ENCODE measurements at regions not wholly inside any gene's neighbourhood (a gene's known extent, or its start where the extent isn't known, plus 50 kb on each side); places are given as distances from the start of the nearest gene placed in this dataset.

GRCh38 chr14:34254031-34254430 lies 208.0 kb downstream of the SPTSSA start:
- TF ChIP-seq CTCF (IDR thresholded peaks at IDR 0.05) (no peak), POLR2A (IDR thresholded peaks at IDR 0.05) (no peak)

Data from right lobe of liver (tissue), 4 donors.